K562 (cell line): ENCODE measurements at regions not wholly inside any gene's neighbourhood (a gene's known extent, or its start where the extent isn't known, plus 50 kb on each side); places are given as distances from the start of the nearest gene placed in this dataset.
A peak's percentile ranks its signal among the peaks of the same experiment; 100 is the strongest.

Experiments used
- ATAC-seq: fragments of 200-7000 bp; cut with Tn5 transposase; 3 replicates; pipeline ENCODE4 v1.9.1; 2020; ENCODE audit warnings: moderate library complexity
- BruUV-seq: library from RNA; stranded (reverse); fragments of 400-500 nt; replicated peaks from 2 replicates; lab custom pipeline; 2021; lab: Mats Ljungman, UMichigan
- CTCF ChIA-PET: fragments of 300-600 bp; formaldehyde crosslinking; extraction: SDS; loops from one replicate; lab custom pipeline; 2021; ENCODE audit warnings: low intra/inter-chr PET ratio; lab: Yijun Ruan, JAX
- POLR2A ChIA-PET: fragments of 300-600, 350-650 bp; sonication (Branson Sonifier 250); formaldehyde crosslinking; extraction: SDS; loops from one replicate; lab custom pipeline; 2021; ENCODE audit warnings: antibody characterized with exemption, inconsistent platforms; lab: Yijun Ruan, JAX
- DNase-seq, 4 experiments: peaks; one replicate each; pipeline versions ENCODE4 v3.0.0 to v3.0.0-alpha.2; 2011 to 2018; ENCODE audit warnings: low spot score in 3 of 4, mixed read lengths in 3 of 4; ENCODE audit errors: extremely low read depth in 1 of 4
- FAIRE-seq: peaks from 2 replicates; lab custom pipeline; 2011; peaks lifted over from hg19 to GRCh38; lab: Jason Lieb, UNC
- H2AFZ ChIP-seq: 2 replicates; pipeline ENCODE4 v1.6.0; 2011; ENCODE audit warnings: low read depth, low read length, control low read depth, inconsistent platforms
- H3K27ac ChIP-seq: fragments of 200-600 bp; 3 replicates; pipeline ENCODE4 v1.8.0; 2011; ENCODE audit warnings: low read depth, mild to moderate bottlenecking, control low read depth, inconsistent platforms, low read length, moderate library complexity, mixed read lengths; ENCODE audit errors: extremely low read depth
- H3K27me3 ChIP-seq, 2 experiments: fragments of 300-600 bp in 1 of 2; 2 replicates in 1 of 2; 3 replicates in 1 of 2; pipeline versions ENCODE4 v1.6.0 to v1.8.0; 2011; ENCODE audit warnings: inconsistent platforms in 2 of 2, low read length in 2 of 2, mild to moderate bottlenecking in 1 of 2, mixed read lengths in 1 of 2, moderate library complexity in 1 of 2; ENCODE audit not compliant: control insufficient read depth in 2 of 2, insufficient read depth in 2 of 2
- H3K36me3 ChIP-seq: fragments of 300-600 bp; 3 replicates; pipeline ENCODE4 v1.8.0; 2011; ENCODE audit warnings: mild to moderate bottlenecking, low read length, inconsistent platforms; ENCODE audit not compliant: control insufficient read depth, insufficient read depth
- H3K4me1 ChIP-seq, 2 experiments: fragments of 200-600 bp in 1 of 2; replicated peaks in 1 of 2; 2 replicates in 1 of 2; 3 replicates in 1 of 2; pipeline versions ENCODE4 v1.5.1 to v1.8.0; 2011; ENCODE audit warnings: inconsistent platforms in 2 of 2, low read length in 2 of 2, mild to moderate bottlenecking in 1 of 2, mixed read lengths in 1 of 2, moderate library complexity in 1 of 2; ENCODE audit not compliant: control insufficient read depth in 2 of 2, insufficient read depth in 2 of 2
- H3K4me2 ChIP-seq: 2 replicates; pipeline ENCODE4 v1.6.1; 2011; ENCODE audit warnings: low read length, control low read depth, inconsistent platforms, mixed read lengths; ENCODE audit not compliant: insufficient read depth
- H3K4me3 ChIP-seq: fragments of 200-600 bp; sonication (generic), shearing (Covaris generic); 2 replicates; pipeline ENCODE4 v1.5.1; 2016; ENCODE audit warnings: control low read depth, inconsistent platforms
- H3K79me2 ChIP-seq: fragments of 200-600 bp; 3 replicates; pipeline ENCODE4 v1.8.0; 2011; ENCODE audit warnings: low read length, inconsistent platforms; ENCODE audit not compliant: control insufficient read depth, insufficient read depth
- H3K9ac ChIP-seq, 2 experiments: 2 replicates each; pipeline versions ENCODE4 v1.6.0 to v1.6.1; 2011; ENCODE audit warnings: low read depth in 2 of 2, low read length in 2 of 2, control low read depth in 1 of 2, inconsistent platforms in 1 of 2, mild to moderate bottlenecking in 1 of 2, mixed read lengths in 1 of 2; ENCODE audit not compliant: insufficient read depth in 1 of 2
- H3K9me1 ChIP-seq: one replicate; pipeline ENCODE4 v1.6.0; 2011; ENCODE audit warnings: inconsistent platforms, mild to moderate bottlenecking, low read length, moderate library complexity; ENCODE audit not compliant: control insufficient read depth, insufficient read depth
- H3K9me3 ChIP-seq: replicated peaks from 2 replicates; pipeline ENCODE4 v1.5.1; 2011; ENCODE audit warnings: low read depth, low read length, inconsistent platforms; ENCODE audit not compliant: control insufficient read depth, insufficient read depth
- H4K20me1 ChIP-seq: replicated peaks from 2 replicates; pipeline ENCODE4 v1.6.1; 2011; ENCODE audit warnings: low read length, inconsistent platforms, mixed read lengths; ENCODE audit not compliant: control insufficient read depth, insufficient read depth
- DACH1 ChIP-seq: fragments of 450-650 bp; IDR thresholded peaks from 2 replicates; pipeline ENCODE4 v1.6.1; 2018; ENCODE audit not compliant: partially characterized antibody
- FOSL1 ChIP-seq: fragments of 200-800 bp; sonication (Bioruptor generic); conservative IDR thresholded peaks from 2 replicates; pipeline ENCODE4 v1.6.1; 2016; ENCODE audit warnings: missing genetic modification characterization, missing compliant biosample characterization
- GATAD2B ChIP-seq: fragments of 450-650 bp; IDR thresholded peaks from 2 replicates; pipeline ENCODE4 v1.6.1; 2017; ENCODE audit warnings: mild to moderate bottlenecking, borderline replicate concordance
- HNRNPL ChIP-seq: fragments of 200-400 bp; formaldehyde crosslinking; IDR thresholded peaks from 2 replicates; pipeline ENCODE4 v1.6.1; 2017; ENCODE audit warnings: low read depth, mild to moderate bottlenecking, low read length
- RBFOX2 ChIP-seq: fragments of 200-400 bp; formaldehyde crosslinking; IDR thresholded peaks from 2 replicates; pipeline ENCODE4 v1.6.1; 2017; ENCODE audit warnings: low read depth, mild to moderate bottlenecking, low read length, moderate library complexity
- RBM22 ChIP-seq: fragments of 200-400 bp; formaldehyde crosslinking; IDR thresholded peaks from 2 replicates; pipeline ENCODE4 v1.6.1; 2018; ENCODE audit warnings: low read length, low read depth; ENCODE audit not compliant: poor library complexity, severe bottlenecking
- TARDBP ChIP-seq: fragments of 450-650 bp; IDR thresholded peaks from 2 replicates; pipeline ENCODE4 v1.6.1; 2016
- WHSC1 ChIP-seq: IDR thresholded peaks from one replicate; pipeline ENCODE4 v1.6.1; 2012; ENCODE audit warnings: low read length, control low read depth, inconsistent platforms
- ZNF655 ChIP-seq: fragments of 250-450 bp; sonication (Bioruptor Pico); IDR thresholded peaks from 2 replicates; pipeline ENCODE4 v1.5.0; 2021
- ZNF75A ChIP-seq: fragments of 450-650 bp; formaldehyde crosslinking; IDR thresholded peaks from 2 replicates; pipeline ENCODE4 v1.4.0; 2020; ENCODE audit warnings: mild to moderate bottlenecking
- in situ Hi-C: fragments of 300-500 bp; cut with MboI; formaldehyde crosslinking; loops from 4 replicates; pipeline ENCODE4 v1.15.0; 2018; ENCODE audit warnings: inconsistent platforms, mixed read lengths
- intact Hi-C: fragments of 100-400 bp; cut with micrococcal nuclease; formaldehyde crosslinking; loops from 2 replicates; pipeline ENCODE4 v1.14.2; 2022

- H3K9me1 ChIP-seq, result no peaks in the 10 kb centered on the region
- BruUV-seq, result no TSS peak
- H3K4me1 ChIP-seq, result no peaks in the 10 kb centered on the region
- in situ Hi-C loops, result no loop called here
- H4K20me1 ChIP-seq, result no peaks in the 10 kb centered on the region
- H3K9me3 ChIP-seq, result no peaks in the 10 kb centered on the region; the same call in 1 of the 2 replicates
- no peak overlapping the region for H2AFZ ChIP-seq
- no peak for ATAC-seq
- H3K79me2 ChIP-seq, result peaks cover 72% of the 10 kb centered on the region
- FAIRE-seq, result no peak
- no peak overlapping the region for H3K27ac ChIP-seq
- no peak overlapping the region for H3K4me3 ChIP-seq
- H3K36me3 ChIP-seq, result peaks cover 4% of the 10 kb centered on the region
- no peak overlapping the region for H3K9ac ChIP-seq
- intact Hi-C loops, result no loop called here
- POLR2A ChIA-PET, result no interaction called here
- TF ChIP-seq HNRNPL, result no peak
- no peak for TF ChIP-seq RBM22
- peak; percentile 92 for TF ChIP-seq DACH1
- no peak for TF ChIP-seq TARDBP
- no peak for TF ChIP-seq ZNF75A
- TF ChIP-seq GATAD2B, result 0 out of 2 replicates have a peak, but pooled peaks have one; percentile 19
- TF ChIP-seq ZNF655, result no peak
- no peak for TF ChIP-seq WHSC1
- no peak for TF ChIP-seq FOSL1 (tag)
- TF ChIP-seq RBFOX2, result no peak
- H3K27me3 ChIP-seq, result no peaks in the 10 kb centered on the region
- H3K4me2 ChIP-seq, result no peak overlapping the region
- no peak for DNase-seq
- CTCF ChIA-PET, result no interaction called here
Measured at GRCh38 chr7:119861385-119861784, 411.6 kb upstream of the KCND2 start.
